ENCODE measurements at regions not wholly inside any gene's neighbourhood (a gene's known extent, or its start where the extent isn't known, plus 50 kb on each side); places are given as distances from the start of the nearest gene placed in this dataset.

- Histone ChIP-seq H3K36me3 (ENCODE audit: control insufficient read depth, insufficient read depth, low read length) (no peaks in the 10 kb centered on the region), H3K27me3 (ENCODE audit: control insufficient read depth, insufficient read depth, low read length) (no peaks in the 10 kb centered on the region), H3K9me3 (ENCODE audit: control insufficient read depth, low read length) (no peaks in the 10 kb centered on the region), H3K4me1 (ENCODE audit: control insufficient read depth, insufficient read depth, low read length) (no peaks in the 10 kb centered on the region), H3K4me3 (ENCODE audit: low read length) (no peak overlapping the region), H3K9ac (ENCODE audit: low read length) (no peak overlapping the region)
Observed at GRCh38 chr20:60461993-60462392, 503.8 kb downstream of the CDH26 start.

- H3K4me1 ChIP-seq (ENCODE audit: control insufficient read depth, insufficient read depth, low read length) = no peaks in the 10 kb centered on the region
- no peaks in the 10 kb centered on the region for H3K9me3 ChIP-seq (ENCODE audit: control insufficient read depth, low read length)
- no peaks in the 10 kb centered on the region for H3K36me3 ChIP-seq (ENCODE audit: control insufficient read depth, insufficient read depth, low read length)
- H3K4me3 ChIP-seq (ENCODE audit: low read length) = no peak overlapping the region
- H3K27me3 ChIP-seq (ENCODE audit: control insufficient read depth, insufficient read depth, low read length) = no peaks in the 10 kb centered on the region
- no peak overlapping the region for H3K9ac ChIP-seq (ENCODE audit: low read length)
Observed at GRCh38 chr20:60463798-60464197, 505.6 kb downstream of the CDH26 start.

GRCh38 chr20:60465439-60465838 lies 507.2 kb downstream of the CDH26 start:
- no peaks in the 10 kb centered on the region for H3K36me3 ChIP-seq (ENCODE audit: control insufficient read depth, insufficient read depth, low read length)

GRCh38 chr20:60465993-60466686 lies 507.9 kb downstream of the CDH26 start:
- Histone ChIP-seq H3K4me3 (ENCODE audit: low read length) (no peak overlapping the region), H3K9me3 (ENCODE audit: control insufficient read depth, low read length) (no peaks in the 10 kb centered on the region), H3K36me3 (ENCODE audit: control insufficient read depth, insufficient read depth, low read length) (no peaks in the 10 kb centered on the region), H3K4me1 (ENCODE audit: control insufficient read depth, insufficient read depth, low read length) (no peaks in the 10 kb centered on the region), H3K27me3 (ENCODE audit: control insufficient read depth, insufficient read depth, low read length) (no peaks in the 10 kb centered on the region), H3K9ac (ENCODE audit: low read length) (no peak overlapping the region)

More at GRCh38 chr20:60465439-60465838, 507.2 kb downstream of the CDH26 start:
- Histone ChIP-seq H3K4me1 (ENCODE audit: control insufficient read depth, insufficient read depth, low read length) (no peaks in the 10 kb centered on the region), H3K4me3 (ENCODE audit: low read length) (no peak overlapping the region), H3K9me3 (ENCODE audit: control insufficient read depth, low read length) (no peaks in the 10 kb centered on the region), H3K9ac (ENCODE audit: low read length) (no peak overlapping the region), H3K27me3 (ENCODE audit: control insufficient read depth, insufficient read depth, low read length) (no peaks in the 10 kb centered on the region)

- no peak overlapping the region for H3K4me3 ChIP-seq (ENCODE audit: low read length)
- no peaks in the 10 kb centered on the region for H3K9me3 ChIP-seq (ENCODE audit: control insufficient read depth, low read length)
- H3K4me1 ChIP-seq (ENCODE audit: control insufficient read depth, insufficient read depth, low read length) = no peaks in the 10 kb centered on the region
- no peak overlapping the region for H3K9ac ChIP-seq (ENCODE audit: low read length)
- no peaks in the 10 kb centered on the region for H3K27me3 ChIP-seq (ENCODE audit: control insufficient read depth, insufficient read depth, low read length)
- no peaks in the 10 kb centered on the region for H3K36me3 ChIP-seq (ENCODE audit: control insufficient read depth, insufficient read depth, low read length)
Observed at GRCh38 chr20:60466687-60467022, 508.4 kb downstream of the CDH26 start.

- H3K36me3 ChIP-seq (ENCODE audit: control insufficient read depth, insufficient read depth, low read length) = no peaks in the 10 kb centered on the region
- no peaks in the 10 kb centered on the region for H3K9me3 ChIP-seq (ENCODE audit: control insufficient read depth, low read length)
Observed at GRCh38 chr20:60467078-60467477, 508.9 kb downstream of the CDH26 start.

GRCh38 chr20:60467771-60468170 lies 509.5 kb downstream of the CDH26 start:
- H3K27me3 ChIP-seq (ENCODE audit: control insufficient read depth, insufficient read depth, low read length) = no peaks in the 10 kb centered on the region
- no peak overlapping the region for H3K4me3 ChIP-seq (ENCODE audit: low read length)
- no peaks in the 10 kb centered on the region for H3K36me3 ChIP-seq (ENCODE audit: control insufficient read depth, insufficient read depth, low read length)
- H3K9me3 ChIP-seq (ENCODE audit: control insufficient read depth, low read length) = no peaks in the 10 kb centered on the region
- no peaks in the 10 kb centered on the region for H3K4me1 ChIP-seq (ENCODE audit: control insufficient read depth, insufficient read depth, low read length)
- no peak overlapping the region for H3K9ac ChIP-seq (ENCODE audit: low read length)

More at GRCh38 chr20:60467078-60467477, 508.9 kb downstream of the CDH26 start:
- Histone ChIP-seq H3K27me3 (ENCODE audit: control insufficient read depth, insufficient read depth, low read length) (no peaks in the 10 kb centered on the region), H3K4me3 (ENCODE audit: low read length) (no peak overlapping the region), H3K4me1 (ENCODE audit: control insufficient read depth, insufficient read depth, low read length) (no peaks in the 10 kb centered on the region), H3K9ac (ENCODE audit: low read length) (no peak overlapping the region)

- Histone ChIP-seq H3K9ac (ENCODE audit: low read length) (no peak overlapping the region), H3K36me3 (ENCODE audit: control insufficient read depth, insufficient read depth, low read length) (no peaks in the 10 kb centered on the region), H3K27me3 (ENCODE audit: control insufficient read depth, insufficient read depth, low read length) (no peaks in the 10 kb centered on the region), H3K4me3 (ENCODE audit: low read length) (no peak overlapping the region), H3K9me3 (ENCODE audit: control insufficient read depth, low read length) (no peaks in the 10 kb centered on the region), H3K4me1 (ENCODE audit: control insufficient read depth, insufficient read depth, low read length) (no peaks in the 10 kb centered on the region)
Observed at GRCh38 chr20:60469829-60470228, 511.6 kb downstream of the CDH26 start.

GRCh38 chr20:60470366-60470765 lies 512.1 kb downstream of the CDH26 start:
- H3K4me3 ChIP-seq (ENCODE audit: low read length) = no peak overlapping the region
- no peak overlapping the region for H3K9ac ChIP-seq (ENCODE audit: low read length)
- H3K27me3 ChIP-seq (ENCODE audit: control insufficient read depth, insufficient read depth, low read length) = no peaks in the 10 kb centered on the region
- no peaks in the 10 kb centered on the region for H3K4me1 ChIP-seq (ENCODE audit: control insufficient read depth, insufficient read depth, low read length)
- H3K36me3 ChIP-seq (ENCODE audit: control insufficient read depth, insufficient read depth, low read length) = no peaks in the 10 kb centered on the region
- H3K9me3 ChIP-seq (ENCODE audit: control insufficient read depth, low read length) = no peaks in the 10 kb centered on the region

GRCh38 chr20:60473211-60473610 lies 515.0 kb downstream of the CDH26 start:
- Histone ChIP-seq H3K36me3 (ENCODE audit: control insufficient read depth, insufficient read depth, low read length) (no peaks in the 10 kb centered on the region), H3K27me3 (ENCODE audit: control insufficient read depth, insufficient read depth, low read length) (no peaks in the 10 kb centered on the region), H3K4me3 (ENCODE audit: low read length) (no peak overlapping the region), H3K4me1 (ENCODE audit: control insufficient read depth, insufficient read depth, low read length) (no peaks in the 10 kb centered on the region), H3K9me3 (ENCODE audit: control insufficient read depth, low read length) (no peaks in the 10 kb centered on the region), H3K9ac (ENCODE audit: low read length) (no peak overlapping the region)

- Histone ChIP-seq H3K36me3 (ENCODE audit: control insufficient read depth, insufficient read depth, low read length) (no peaks in the 10 kb centered on the region), H3K4me3 (ENCODE audit: low read length) (no peak overlapping the region), H3K4me1 (ENCODE audit: control insufficient read depth, insufficient read depth, low read length) (no peaks in the 10 kb centered on the region), H3K27me3 (ENCODE audit: control insufficient read depth, insufficient read depth, low read length) (no peaks in the 10 kb centered on the region), H3K9me3 (ENCODE audit: control insufficient read depth, low read length) (no peaks in the 10 kb centered on the region), H3K9ac (ENCODE audit: low read length) (no peak overlapping the region)
Observed at GRCh38 chr20:60474385-60474910, 516.2 kb downstream of the CDH26 start.

- Histone ChIP-seq H3K36me3 (ENCODE audit: control insufficient read depth, insufficient read depth, low read length) (no peaks in the 10 kb centered on the region), H3K4me3 (ENCODE audit: low read length) (no peak overlapping the region), H3K9ac (ENCODE audit: low read length) (no peak overlapping the region), H3K27me3 (ENCODE audit: control insufficient read depth, insufficient read depth, low read length) (no peaks in the 10 kb centered on the region), H3K9me3 (ENCODE audit: control insufficient read depth, low read length) (no peaks in the 10 kb centered on the region), H3K4me1 (ENCODE audit: control insufficient read depth, insufficient read depth, low read length) (no peaks in the 10 kb centered on the region)
Observed at GRCh38 chr20:60476045-60476444, 517.8 kb downstream of the CDH26 start.

GRCh38 chr20:60477958-60478357 lies 519.7 kb downstream of the CDH26 start:
- peaks cover 3% of the 10 kb centered on the region for H3K4me1 ChIP-seq (ENCODE audit: control insufficient read depth, insufficient read depth, low read length)
- H3K27me3 ChIP-seq (ENCODE audit: control insufficient read depth, insufficient read depth, low read length) = no peaks in the 10 kb centered on the region
- H3K4me3 ChIP-seq (ENCODE audit: low read length) = no peak overlapping the region
- no peaks in the 10 kb centered on the region for H3K9me3 ChIP-seq (ENCODE audit: control insufficient read depth, low read length)
- H3K36me3 ChIP-seq (ENCODE audit: control insufficient read depth, insufficient read depth, low read length) = no peaks in the 10 kb centered on the region
- no peak overlapping the region for H3K9ac ChIP-seq (ENCODE audit: low read length)
